Suprapubic skin (tissue), 3 donors: ENCODE measurements at regions not wholly inside any gene's neighbourhood (a gene's known extent, or its start where the extent isn't known, plus 50 kb on each side); places are given as distances from the start of the nearest gene placed in this dataset.

Source experiments
- EP300 ChIP-seq: sonication (generic); formaldehyde crosslinking; IDR thresholded peaks from one replicate; pipeline ENCODE4 v1.6.1; 2017; ENCODE audit warnings: antibody characterized with exemption
- POLR2A ChIP-seq, 2 donors: fragments of 450-650 bp; IDR thresholded peaks; one replicate each; pipeline ENCODE4 v1.6.1; 2017; ENCODE audit warnings: antibody characterized with exemption in 2 of 2, mild to moderate bottlenecking in 2 of 2, moderate library complexity in 2 of 2
- TF ChIP-seq, protein P1 (sequence below), 2 donors: fragments of 200-600 bp in 1 of 2; fragments of 450-650 bp in 1 of 2; sonication (generic) in 1 of 2; IDR thresholded peaks; one replicate each; pipeline ENCODE4 v1.5.1; 2016 to 2019; ENCODE audit warnings: antibody characterized with exemption in 2 of 2, mild to moderate bottlenecking in 1 of 2, moderate library complexity in 1 of 2

DNA sequence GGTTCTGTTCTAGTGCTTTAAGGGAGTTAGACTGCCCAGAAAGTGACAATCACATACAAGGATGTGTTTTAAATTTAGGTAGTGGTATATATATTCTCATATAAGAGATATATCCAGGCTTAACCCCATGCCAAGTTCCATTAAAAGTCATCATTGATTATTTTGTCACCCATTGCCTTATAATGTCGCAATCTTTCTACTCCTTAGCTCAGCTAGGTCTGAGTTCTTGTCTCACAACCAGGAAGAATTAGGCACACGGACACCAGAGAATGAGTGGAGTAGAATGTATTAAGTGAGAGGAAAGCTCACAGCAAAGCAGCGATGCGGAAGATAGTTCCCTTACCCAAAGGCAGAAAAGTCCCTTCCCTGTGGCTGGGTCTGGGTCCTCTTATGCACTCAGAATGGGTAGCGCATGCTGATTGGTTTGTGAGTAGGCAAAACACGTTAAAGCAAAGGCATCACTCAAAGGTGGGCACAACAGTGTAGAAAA, 197.2 kb upstream of the AHR start:
- TF ChIP-seq, protein P1, sequence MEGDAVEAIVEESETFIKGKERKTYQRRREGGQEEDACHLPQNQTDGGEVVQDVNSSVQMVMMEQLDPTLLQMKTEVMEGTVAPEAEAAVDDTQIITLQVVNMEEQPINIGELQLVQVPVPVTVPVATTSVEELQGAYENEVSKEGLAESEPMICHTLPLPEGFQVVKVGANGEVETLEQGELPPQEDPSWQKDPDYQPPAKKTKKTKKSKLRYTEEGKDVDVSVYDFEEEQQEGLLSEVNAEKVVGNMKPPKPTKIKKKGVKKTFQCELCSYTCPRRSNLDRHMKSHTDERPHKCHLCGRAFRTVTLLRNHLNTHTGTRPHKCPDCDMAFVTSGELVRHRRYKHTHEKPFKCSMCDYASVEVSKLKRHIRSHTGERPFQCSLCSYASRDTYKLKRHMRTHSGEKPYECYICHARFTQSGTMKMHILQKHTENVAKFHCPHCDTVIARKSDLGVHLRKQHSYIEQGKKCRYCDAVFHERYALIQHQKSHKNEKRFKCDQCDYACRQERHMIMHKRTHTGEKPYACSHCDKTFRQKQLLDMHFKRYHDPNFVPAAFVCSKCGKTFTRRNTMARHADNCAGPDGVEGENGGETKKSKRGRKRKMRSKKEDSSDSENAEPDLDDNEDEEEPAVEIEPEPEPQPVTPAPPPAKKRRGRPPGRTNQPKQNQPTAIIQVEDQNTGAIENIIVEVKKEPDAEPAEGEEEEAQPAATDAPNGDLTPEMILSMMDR (IDR thresholded peaks at IDR 0.05) = no peak
- no peak for TF ChIP-seq EP300
- TF ChIP-seq POLR2A (IDR thresholded peaks at IDR 0.05) = no peak
